C4-2B (cell line): ENCODE measurements at regions not wholly inside any gene's neighbourhood (a gene's known extent, or its start where the extent isn't known, plus 50 kb on each side); places are given as distances from the start of the nearest gene placed in this dataset.

Source experiments
- ZFX ChIP-seq: fragments of 450-650 bp; IDR thresholded peaks from 2 replicates; pipeline ENCODE4 v1.6.1; 2017
- TF ChIP-seq, protein P1 (sequence below): fragments of 450-650 bp; conservative IDR thresholded peaks from 2 replicates; pipeline ENCODE4 v1.5.1; 2017; ENCODE audit warnings: mild to moderate bottlenecking

DNA sequence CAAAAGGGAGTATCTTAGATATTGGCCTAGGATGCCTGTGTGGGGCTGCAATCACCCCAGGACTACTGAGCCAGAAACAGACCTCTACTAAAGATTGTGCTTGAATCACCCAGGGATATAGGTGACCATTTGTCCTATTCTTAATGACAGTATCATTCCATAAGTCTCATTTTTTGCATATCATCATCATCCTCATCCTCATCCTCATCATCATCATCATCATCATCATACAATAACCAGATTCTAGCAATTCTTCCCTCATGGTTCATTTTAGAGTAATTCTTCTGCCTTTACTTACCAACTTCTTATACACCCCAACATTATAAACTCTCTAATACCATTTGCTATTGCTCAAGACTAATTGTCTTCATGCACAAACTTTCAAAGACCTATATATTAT is 226.6 kb downstream of the B3GLCT start:
- TF ChIP-seq, protein P1, sequence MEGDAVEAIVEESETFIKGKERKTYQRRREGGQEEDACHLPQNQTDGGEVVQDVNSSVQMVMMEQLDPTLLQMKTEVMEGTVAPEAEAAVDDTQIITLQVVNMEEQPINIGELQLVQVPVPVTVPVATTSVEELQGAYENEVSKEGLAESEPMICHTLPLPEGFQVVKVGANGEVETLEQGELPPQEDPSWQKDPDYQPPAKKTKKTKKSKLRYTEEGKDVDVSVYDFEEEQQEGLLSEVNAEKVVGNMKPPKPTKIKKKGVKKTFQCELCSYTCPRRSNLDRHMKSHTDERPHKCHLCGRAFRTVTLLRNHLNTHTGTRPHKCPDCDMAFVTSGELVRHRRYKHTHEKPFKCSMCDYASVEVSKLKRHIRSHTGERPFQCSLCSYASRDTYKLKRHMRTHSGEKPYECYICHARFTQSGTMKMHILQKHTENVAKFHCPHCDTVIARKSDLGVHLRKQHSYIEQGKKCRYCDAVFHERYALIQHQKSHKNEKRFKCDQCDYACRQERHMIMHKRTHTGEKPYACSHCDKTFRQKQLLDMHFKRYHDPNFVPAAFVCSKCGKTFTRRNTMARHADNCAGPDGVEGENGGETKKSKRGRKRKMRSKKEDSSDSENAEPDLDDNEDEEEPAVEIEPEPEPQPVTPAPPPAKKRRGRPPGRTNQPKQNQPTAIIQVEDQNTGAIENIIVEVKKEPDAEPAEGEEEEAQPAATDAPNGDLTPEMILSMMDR: no peak
- TF ChIP-seq ZFX: no peak
